HG03558 (cell line): ENCODE measurements at regions not wholly inside any gene's neighbourhood (a gene's known extent, or its start where the extent isn't known, plus 50 kb on each side); places are given as distances from the start of the nearest gene placed in this dataset.
A peak's percentile ranks its signal among the peaks of the same experiment; 100 is the strongest.

Source experiments
- ATAC-seq: cut with Tn5 transposase; IDR thresholded peaks from one replicate; pipeline ENCODE4 v1.9.1; 2021; ENCODE audit warnings: moderate number of reproducible peaks; ENCODE audit not compliant: unreplicated experiment; ENCODE audit errors: extremely low read depth

GRCh38 chr6:15783484-15783883 is 120.7 kb upstream of the DTNBP1 start:
- ATAC-seq, result no peak

- ATAC-seq, result no peak
These were observed 119.1 kb upstream of the DTNBP1 start for GRCh38 chr6:15781890-15782289.

GRCh38 chr6:15781333-15781732 is 118.5 kb upstream of the DTNBP1 start:
- ATAC-seq, result no peak

- ATAC-seq, result no peak
These were observed 117.6 kb upstream of the DTNBP1 start for GRCh38 chr6:15780437-15780836.

GRCh38 chr6:15779726-15780125 is 116.9 kb upstream of the DTNBP1 start:
- no peak for ATAC-seq

GRCh38 chr6:15776458-15776980 is 113.7 kb upstream of the DTNBP1 start:
- ATAC-seq, result no peak

- ATAC-seq, result no peak
These were observed 112.9 kb upstream of the DTNBP1 start for GRCh38 chr6:15775741-15776140.

- no peak for ATAC-seq
These were observed 112.3 kb upstream of the DTNBP1 start for GRCh38 chr6:15775076-15775634.

GRCh38 chr6:15773806-15774410 is 111.1 kb upstream of the DTNBP1 start:
- no peak for ATAC-seq

- ATAC-seq, result peak; percentile 84
These were observed 107.7 kb upstream of the DTNBP1 start for GRCh38 chr6:15770347-15771143.

- ATAC-seq, result no peak
These were observed 106.7 kb upstream of the DTNBP1 start for GRCh38 chr6:15769511-15770018.

GRCh38 chr6:15768999-15769398 is 106.2 kb upstream of the DTNBP1 start:
- no peak for ATAC-seq

- ATAC-seq, result no peak
These were observed 101.0 kb upstream of the DTNBP1 start for GRCh38 chr6:15763837-15764236.

- no peak for ATAC-seq
These were observed 100.5 kb upstream of the DTNBP1 start for GRCh38 chr6:15763364-15763763.

- ATAC-seq, result no peak
These were observed 98.2 kb upstream of the DTNBP1 start for GRCh38 chr6:15761045-15761502.

GRCh38 chr6:15758631-15759215 is 95.9 kb upstream of the DTNBP1 start:
- no peak for ATAC-seq

- ATAC-seq, result no peak
These were observed 92.7 kb upstream of the DTNBP1 start for GRCh38 chr6:15755526-15755925.

GRCh38 chr6:15754706-15755079 is 91.9 kb upstream of the DTNBP1 start:
- ATAC-seq, result no peak

GRCh38 chr6:15754035-15754705 is 91.3 kb upstream of the DTNBP1 start:
- ATAC-seq, result no peak

- no peak for ATAC-seq
These were observed 90.0 kb upstream of the DTNBP1 start for GRCh38 chr6:15752820-15753219.
